Hepatocyte (in vitro differentiated cells): ENCODE measurements at regions not wholly inside any gene's neighbourhood (a gene's known extent, or its start where the extent isn't known, plus 50 kb on each side); places are given as distances from the start of the nearest gene placed in this dataset.

Experiments
- CTCF ChIP-seq: fragments of 200-600 bp; sonication (generic); IDR thresholded peaks from 2 replicates; pipeline ENCODE4 v1.5.1; 2016; ENCODE audit warnings: antibody characterized with exemption, mild to moderate bottlenecking; ENCODE audit not compliant: poor library complexity
- EZH2 ChIP-seq: fragments of 200-600 bp; sonication (generic); IDR thresholded peaks from 2 replicates; pipeline ENCODE4 v1.6.1; 2016; ENCODE audit warnings: antibody characterized with exemption, mild to moderate bottlenecking, borderline replicate concordance
- EZH2phosphoT487 ChIP-seq: fragments of 200-600 bp; sonication (generic); IDR thresholded peaks from one replicate; pipeline ENCODE4 v1.6.1; 2018; ENCODE audit warnings: antibody characterized with exemption, mild to moderate bottlenecking, low read depth, moderate library complexity; ENCODE audit not compliant: unreplicated experiment, severe bottlenecking

DNA sequence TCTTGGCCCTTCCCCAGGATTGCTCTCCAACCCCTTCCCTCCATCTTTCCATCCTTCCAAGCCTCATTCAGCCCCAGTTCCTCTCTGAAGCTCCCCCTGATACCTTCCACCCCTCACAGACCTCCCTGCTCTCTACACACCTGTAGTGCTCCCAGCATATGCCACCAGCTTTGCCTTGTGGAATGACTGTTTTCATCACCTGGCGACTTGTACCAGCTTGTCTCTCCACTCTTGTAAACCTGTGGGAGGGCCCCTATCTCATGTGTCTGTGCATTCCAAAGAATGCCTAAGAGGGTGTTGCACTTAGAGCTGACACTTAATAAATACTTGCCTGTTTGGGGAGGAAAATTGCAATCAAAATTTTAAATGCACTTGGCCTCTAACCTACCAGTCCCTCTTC lies 198.7 kb downstream of the BCL11A start:
- no peak for TF ChIP-seq CTCF
- TF ChIP-seq EZH2: no peak
- no peak for TF ChIP-seq EZH2phosphoT487
